NCI-H1092 treated with DMSO at 0.1 percent for 48 hours (cell line): ENCODE measurements at regions not wholly inside any gene's neighbourhood (a gene's known extent, or its start where the extent isn't known, plus 50 kb on each side); places are given as distances from the start of the nearest gene placed in this dataset.

Source experiments
- DNase-seq: peaks from one replicate; lab custom pipeline; 2025; lab: John Stamatoyannopoulos, UW

- no peak for DNase-seq
Measured at GRCh38 chr6:21648475-21649050, 55.0 kb downstream of the SOX4 start.

GRCh38 chr6:21653323-21653722 lies 59.8 kb downstream of the SOX4 start:
- no peak for DNase-seq

- DNase-seq = no peak
Measured at GRCh38 chr6:21653905-21654304, 60.4 kb downstream of the SOX4 start.

GRCh38 chr6:21654361-21654760 lies 60.8 kb downstream of the SOX4 start:
- DNase-seq = no peak

- no peak for DNase-seq
Measured at GRCh38 chr6:21663966-21664313, 70.4 kb downstream of the SOX4 start.

GRCh38 chr6:21664314-21665109 lies 71.0 kb downstream of the SOX4 start:
- peak; percentile 5 for DNase-seq

- no peak for DNase-seq
Measured at GRCh38 chr6:21665110-21665391, 71.5 kb downstream of the SOX4 start.

- DNase-seq = no peak
Measured at GRCh38 chr6:21665392-21666200, 72.0 kb downstream of the SOX4 start.

GRCh38 chr6:21666201-21666691 lies 72.7 kb downstream of the SOX4 start:
- no peak for DNase-seq

- no peak for DNase-seq
Measured at GRCh38 chr6:21666853-21667681, 73.5 kb downstream of the SOX4 start.

GRCh38 chr6:21668795-21669194 lies 75.2 kb downstream of the SOX4 start:
- DNase-seq = no peak

GRCh38 chr6:21676769-21677168 lies 83.2 kb downstream of the SOX4 start:
- no peak for DNase-seq

- no peak for DNase-seq
Measured at GRCh38 chr6:21678990-21679389, 85.4 kb downstream of the SOX4 start.

GRCh38 chr6:21679761-21680265 lies 86.3 kb downstream of the SOX4 start:
- DNase-seq = no peak

- DNase-seq = no peak
Measured at GRCh38 chr6:21680611-21681010, 87.1 kb downstream of the SOX4 start.

- DNase-seq = no peak
Measured at GRCh38 chr6:21690489-21690888, 96.9 kb downstream of the SOX4 start.

GRCh38 chr6:21691685-21692346 lies 98.3 kb downstream of the SOX4 start:
- no peak for DNase-seq

- no peak for DNase-seq
Measured at GRCh38 chr6:21692721-21693120, 99.2 kb downstream of the SOX4 start.

- no peak for DNase-seq
Measured at GRCh38 chr6:21694168-21694567, 100.6 kb downstream of the SOX4 start.

- no peak for DNase-seq
Measured at GRCh38 chr6:21707524-21708319, 114.2 kb downstream of the SOX4 start.

- no peak for DNase-seq
Measured at GRCh38 chr6:21708320-21708580, 114.7 kb downstream of the SOX4 start.
